Breast epithelium (tissue), 3 donors: ENCODE measurements at regions not wholly inside any gene's neighbourhood (a gene's known extent, or its start where the extent isn't known, plus 50 kb on each side); places are given as distances from the start of the nearest gene placed in this dataset.

Experiments used
- CTCF ChIP-seq, 3 donors: fragments of 450-650 bp; IDR thresholded peaks; one replicate each; pipeline ENCODE4 v1.5.1; 2016 to 2017; ENCODE audit warnings: antibody characterized with exemption in 3 of 3, mild to moderate bottlenecking in 3 of 3, moderate library complexity in 3 of 3
- POLR2AphosphoS5 ChIP-seq, 3 donors: sonication (generic); formaldehyde crosslinking; IDR thresholded peaks; one replicate each; pipeline ENCODE4 v1.6.1; 2017; ENCODE audit warnings: antibody characterized with exemption in 3 of 3

GRCh38 chr1:73472810-73473209 lies 725.2 kb downstream of the LRRIQ3 start:
- no peak for TF ChIP-seq POLR2AphosphoS5 (IDR thresholded peaks at IDR 0.05)
- TF ChIP-seq CTCF (IDR thresholded peaks at IDR 0.05) = no peak
